GM18870 (cell line): ENCODE measurements at regions not wholly inside any gene's neighbourhood (a gene's known extent, or its start where the extent isn't known, plus 50 kb on each side); places are given as distances from the start of the nearest gene placed in this dataset.
"Not testable (repeated sequence)": the region's sequence is repeated elsewhere in the genome, so short reads cannot be mapped to it uniquely, and the experiment has no call there.

Experiments
- ATAC-seq: cut with Tn5 transposase; IDR thresholded peaks from one replicate; pipeline ENCODE4 v1.9.1; 2021; ENCODE audit warnings: moderate library complexity; ENCODE audit not compliant: unreplicated experiment

DNA sequence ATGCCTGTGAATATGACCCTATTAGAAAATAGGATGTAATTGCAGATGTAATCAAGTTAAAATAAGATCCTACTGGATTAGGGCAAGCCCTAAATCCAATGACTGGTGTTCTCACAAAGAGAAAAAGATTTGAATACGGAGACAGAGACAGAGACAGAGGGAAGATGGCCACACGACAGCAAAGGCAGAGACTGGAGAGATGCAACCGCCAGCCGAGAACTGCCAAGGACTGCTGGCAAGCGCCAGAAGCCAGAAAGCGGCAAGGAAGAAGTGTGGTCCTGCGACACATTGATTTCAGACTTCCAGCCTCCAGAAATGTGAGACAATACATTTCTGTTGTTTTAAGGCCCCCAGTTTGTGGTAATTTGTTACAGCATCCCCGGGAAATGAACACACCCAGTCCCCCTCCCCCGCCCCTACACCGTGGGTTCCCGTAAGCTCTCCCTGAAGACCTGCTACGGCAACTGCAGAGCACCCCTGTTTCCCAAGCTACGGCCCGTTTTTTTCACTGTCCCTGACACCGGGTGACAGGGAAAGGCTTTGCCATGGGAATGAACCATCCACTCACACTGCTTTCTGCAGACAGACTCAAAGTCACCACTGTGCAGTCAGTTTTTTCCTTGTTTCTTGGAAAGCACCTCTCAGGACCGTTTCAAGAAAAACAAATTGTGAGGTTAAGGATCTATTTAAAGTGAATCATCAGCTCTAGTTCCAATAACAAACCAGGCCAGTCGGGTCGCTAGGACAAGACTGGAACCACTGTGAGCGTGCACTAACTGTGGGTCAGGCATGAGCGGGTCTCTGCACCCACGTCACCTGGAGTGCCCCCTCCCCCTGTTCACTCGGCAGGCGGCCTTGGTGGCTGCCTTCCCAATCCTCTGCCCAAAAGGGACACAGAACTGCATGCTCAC, 199.2 kb upstream of the IRF2BP2 start:
- ATAC-seq, result peak; percentile 65

DNA sequence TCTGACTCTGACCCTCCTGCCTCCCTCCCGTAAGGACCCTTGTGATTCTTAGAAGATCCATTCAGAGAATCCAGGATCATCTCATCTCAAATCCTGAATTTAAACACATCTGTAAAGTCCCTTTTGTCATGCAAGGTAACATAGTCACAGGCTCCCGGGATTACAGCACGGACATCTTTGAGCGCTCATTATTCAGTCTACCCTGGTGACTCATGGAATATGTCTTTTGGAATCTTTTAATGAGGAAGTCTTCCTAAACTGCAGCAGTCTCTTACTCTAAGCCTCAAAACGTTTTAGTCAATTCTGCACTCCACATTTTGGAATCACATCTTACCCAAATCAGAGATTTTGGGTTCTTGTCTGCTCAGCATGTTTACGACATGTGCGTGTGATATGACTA, 198.5 kb upstream of the IRF2BP2 start:
- ATAC-seq, result not testable (repeated sequence)

DNA sequence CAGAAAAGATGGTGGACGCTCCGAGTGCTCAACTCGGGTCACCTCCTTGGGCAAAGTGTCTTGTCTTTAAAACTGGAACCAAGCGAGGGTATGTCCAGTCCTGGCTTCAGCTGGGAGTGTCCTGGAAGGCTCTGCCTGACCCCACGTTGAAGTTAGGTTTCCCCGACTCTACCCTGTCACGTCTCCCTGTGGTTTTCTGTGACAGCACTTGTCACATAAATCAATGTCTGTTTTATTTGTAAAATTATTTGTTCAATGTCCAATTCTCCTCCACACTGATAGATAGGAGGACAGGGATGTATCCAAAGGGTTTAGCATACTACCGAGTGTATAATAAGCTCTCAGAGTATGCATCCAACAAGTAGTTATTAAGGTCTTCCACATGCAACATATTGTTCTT, 197.7 kb upstream of the IRF2BP2 start:
- ATAC-seq, result not testable (repeated sequence)

DNA sequence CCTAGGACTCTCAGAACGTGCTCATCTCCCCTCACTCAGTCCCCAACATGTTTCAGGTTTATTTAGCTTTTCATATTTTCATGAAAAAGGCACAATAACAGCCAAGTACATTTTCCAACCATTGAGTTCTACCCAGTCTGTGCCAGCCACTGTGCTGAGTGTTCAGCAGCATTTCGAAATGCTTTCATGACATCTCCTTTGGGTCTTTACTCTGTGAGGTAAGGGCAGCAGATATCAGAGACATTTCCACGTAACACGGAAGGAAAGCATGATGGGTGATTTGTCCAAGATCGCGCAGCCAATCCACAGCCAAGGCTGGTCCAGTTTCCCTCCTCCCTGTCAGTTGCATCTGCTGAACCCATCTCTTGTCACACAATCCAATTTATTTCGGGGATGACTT, 192.6 kb upstream of the IRF2BP2 start:
- not testable (repeated sequence) for ATAC-seq

DNA sequence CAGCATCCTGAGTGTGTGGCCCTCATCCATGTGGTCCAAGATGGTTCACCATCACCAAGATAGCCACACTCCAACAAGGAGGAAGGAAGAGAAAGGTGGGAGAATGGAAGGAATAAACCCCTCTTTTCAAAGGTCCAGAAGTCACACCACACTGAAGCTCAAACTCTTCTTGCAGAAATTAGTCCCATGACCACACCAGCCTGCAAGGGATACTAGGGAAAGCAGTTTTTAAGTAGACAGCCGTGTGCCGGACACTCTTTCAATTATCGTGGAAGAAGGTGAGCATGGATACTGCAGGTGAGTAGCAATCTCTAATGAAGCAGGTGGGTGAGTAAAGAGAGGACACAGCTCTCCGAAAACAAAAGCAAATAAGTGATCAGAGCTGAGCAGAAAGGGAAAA, 191.7 kb upstream of the IRF2BP2 start:
- not testable (repeated sequence) for ATAC-seq

DNA sequence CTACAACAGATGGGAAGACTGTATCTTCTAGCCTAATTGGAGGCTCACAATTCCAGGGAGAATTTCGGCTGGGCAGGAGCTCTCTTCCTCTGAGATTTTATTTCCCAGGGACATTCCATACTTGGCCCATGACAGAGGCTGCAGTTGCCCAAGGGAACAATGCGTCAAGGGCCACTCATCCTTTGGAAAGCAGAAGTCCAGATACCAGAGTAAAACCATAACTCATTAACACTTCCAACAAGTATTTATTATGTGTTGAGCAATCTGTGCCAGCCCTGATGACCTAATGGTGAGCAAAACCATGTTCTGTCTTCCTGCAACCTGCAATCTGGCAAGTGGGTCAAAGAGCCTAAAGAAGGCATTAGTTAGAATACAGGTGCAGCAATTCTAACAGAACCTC, 191.2 kb upstream of the IRF2BP2 start:
- not testable (repeated sequence) for ATAC-seq

DNA sequence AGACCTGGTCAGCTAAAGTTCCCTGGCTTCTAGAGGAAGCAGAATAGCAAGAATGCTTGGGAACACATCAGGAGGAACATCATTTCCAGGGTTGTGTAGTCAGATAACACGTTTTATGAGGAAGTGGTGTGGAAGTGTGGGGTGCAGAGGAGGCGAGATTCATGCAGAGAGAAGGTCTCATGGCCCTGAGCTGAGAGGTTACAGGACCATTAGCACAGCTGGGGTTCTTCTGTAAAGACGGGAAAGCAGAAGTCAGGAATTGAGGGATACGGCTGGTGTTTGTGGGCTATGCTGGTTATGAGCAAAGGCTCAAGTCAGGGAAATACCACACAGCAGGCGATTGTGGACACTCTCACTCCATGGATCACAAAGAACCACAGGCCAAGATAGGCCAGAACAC, 190.6 kb upstream of the IRF2BP2 start:
- ATAC-seq, result not testable (repeated sequence)

DNA sequence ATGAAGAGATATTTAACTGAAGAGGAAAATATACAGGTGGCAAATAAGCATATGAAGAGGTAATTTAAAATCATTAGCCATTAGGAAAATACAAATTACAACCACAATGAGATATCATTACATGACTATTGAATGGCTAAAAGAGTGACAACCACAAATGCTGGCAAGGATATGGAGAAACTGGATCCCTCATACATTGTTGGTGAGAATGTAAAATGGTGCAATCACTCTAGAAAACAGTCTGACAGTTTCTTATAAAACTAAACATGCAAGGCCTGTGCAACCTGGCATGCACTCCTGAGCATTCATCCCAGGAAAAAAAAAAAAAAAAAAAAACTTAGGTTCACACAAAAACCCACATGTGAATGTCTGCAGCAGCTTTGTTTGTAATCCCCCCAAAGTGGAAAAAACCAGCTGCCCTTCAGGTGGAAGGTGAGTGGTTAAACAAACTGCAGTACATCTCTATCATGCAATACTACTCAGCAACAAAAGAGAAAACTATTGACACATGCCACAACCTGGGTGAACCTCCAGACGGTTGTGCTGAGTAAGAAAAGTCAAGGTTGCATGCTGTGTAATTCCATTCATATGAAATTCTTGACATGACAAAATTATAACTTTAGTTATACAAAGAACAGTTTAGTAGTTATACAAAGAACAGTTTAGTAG, 189.2 kb upstream of the IRF2BP2 start:
- ATAC-seq, result not testable (repeated sequence)

DNA sequence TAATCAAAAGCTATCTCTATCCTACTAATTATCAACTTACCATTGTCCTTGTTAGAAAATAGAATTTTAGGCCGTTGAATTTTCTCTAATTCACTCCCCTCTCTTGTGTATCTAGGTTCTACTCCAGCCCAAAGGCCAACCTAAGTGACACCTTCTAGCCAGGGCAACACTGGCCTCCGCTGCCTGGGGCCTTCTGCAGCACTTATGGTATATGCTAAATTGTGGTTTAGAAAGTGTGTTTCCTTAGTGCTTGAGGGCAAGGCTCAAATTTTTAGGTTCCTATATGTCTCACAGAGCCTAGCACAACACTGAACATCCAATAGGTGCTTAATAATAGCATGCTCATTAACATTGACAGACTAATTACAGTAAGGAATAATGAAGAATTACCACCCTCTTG, 187.2 kb upstream of the IRF2BP2 start:
- ATAC-seq, result not testable (repeated sequence)

DNA sequence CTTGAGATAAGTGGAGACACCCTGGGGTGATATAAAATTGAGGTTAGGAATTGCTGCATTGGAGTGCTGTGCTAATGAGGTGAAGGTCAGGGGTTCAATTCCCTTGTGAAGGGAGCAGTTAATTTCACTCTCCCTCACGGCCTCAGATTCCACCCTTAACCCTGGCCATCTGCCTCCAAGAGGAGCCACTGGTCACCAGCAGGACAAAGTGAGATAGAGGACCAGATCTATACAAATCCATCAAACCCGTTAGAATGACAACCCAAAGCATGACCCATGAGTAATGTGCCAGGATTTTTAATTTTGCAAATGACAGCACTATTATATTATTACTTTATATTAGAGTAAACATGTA, 186.4 kb upstream of the IRF2BP2 start:
- ATAC-seq, result not testable (repeated sequence)

DNA sequence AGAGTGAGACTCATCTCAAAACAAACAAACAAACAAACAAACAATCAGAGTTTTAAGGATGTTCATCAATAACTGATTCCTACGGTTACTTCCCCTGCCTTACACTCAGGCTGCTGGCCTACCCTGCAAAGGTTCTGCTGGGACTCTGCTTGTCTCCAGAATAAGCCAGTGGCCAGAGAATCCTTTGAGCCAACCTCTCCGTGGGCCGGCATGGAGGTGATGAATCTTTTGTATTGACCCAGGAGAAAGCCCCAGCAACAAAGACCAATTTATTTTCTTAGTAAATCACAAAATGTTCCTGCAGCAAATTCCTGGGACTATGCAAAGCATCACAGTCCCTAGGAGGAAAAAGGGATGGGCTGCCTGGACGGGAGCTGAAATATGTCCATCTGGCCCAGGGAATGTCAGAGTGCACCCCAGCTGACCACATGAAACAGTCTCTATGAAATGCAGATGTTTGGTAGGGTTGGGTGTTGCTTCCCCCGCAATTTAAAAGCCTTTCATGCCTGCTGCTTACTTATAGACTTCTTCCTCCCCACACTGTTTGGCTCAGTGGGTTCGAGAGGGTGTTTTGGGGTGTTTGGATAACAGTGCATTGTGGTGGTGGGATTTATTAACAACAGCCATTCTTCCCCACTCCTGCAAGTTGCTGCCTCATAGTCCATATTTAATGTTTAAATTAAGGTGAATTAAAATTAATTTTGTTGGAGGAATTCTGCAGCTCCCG, 185.9 kb upstream of the IRF2BP2 start:
- not testable (repeated sequence) for ATAC-seq

DNA sequence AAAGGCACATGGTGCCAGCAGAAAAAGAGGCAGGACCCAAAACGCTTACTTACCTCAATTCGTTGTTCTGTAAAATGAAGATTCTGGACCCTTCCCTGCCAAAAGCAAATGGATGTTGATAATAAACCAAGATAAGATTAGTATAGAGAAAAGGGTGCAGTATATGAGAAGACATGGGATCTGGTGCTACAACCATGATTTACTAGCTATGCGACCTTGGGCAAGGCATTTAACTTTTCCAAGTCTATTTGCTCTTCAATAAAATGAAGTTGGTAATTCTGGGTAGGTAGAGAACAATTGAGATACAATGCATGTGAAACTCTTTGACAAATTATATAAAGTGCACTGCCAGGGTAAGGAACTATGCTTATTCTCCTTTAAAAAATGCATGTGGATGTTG, 185.0 kb upstream of the IRF2BP2 start:
- ATAC-seq, result not testable (repeated sequence)

DNA sequence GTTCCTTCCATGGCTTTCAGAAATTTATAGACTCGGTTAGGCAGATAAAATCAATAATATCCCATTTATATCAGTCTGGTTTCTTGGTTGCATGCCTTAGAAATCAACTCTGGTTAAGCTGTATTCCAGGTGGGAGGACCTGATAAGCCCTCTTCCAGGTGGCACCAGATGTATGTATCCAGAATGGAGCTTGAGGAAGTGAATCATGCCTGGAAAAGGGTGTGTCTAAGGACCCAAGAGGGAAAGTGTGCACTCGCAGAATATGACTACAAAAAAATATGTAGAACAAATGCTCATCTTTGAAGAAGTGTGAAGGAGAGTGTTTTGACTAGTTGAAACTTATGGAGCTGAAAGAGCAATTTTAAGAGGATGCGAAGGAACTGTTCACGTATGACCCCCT, 184.5 kb upstream of the IRF2BP2 start:
- not testable (repeated sequence) for ATAC-seq

DNA sequence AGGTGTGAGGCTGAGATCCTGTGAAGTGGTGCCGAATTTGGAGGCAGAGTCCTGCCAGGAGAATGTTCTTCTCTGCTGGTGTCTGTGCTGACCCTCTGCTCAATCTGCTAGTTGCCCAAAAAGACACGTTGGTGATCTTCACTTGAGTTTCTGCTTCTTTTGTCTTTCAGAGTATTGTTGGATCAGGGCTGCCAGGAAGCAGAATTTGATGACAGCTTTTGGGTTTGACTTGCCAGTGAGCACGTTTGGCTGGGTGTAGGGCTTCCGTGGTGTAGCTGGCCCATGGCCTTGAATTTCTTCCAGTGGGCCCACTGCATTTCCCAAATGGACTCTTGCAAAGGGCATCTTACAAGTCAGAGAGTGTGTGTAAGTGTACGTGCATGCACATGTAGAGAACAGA, 183.9 kb upstream of the IRF2BP2 start:
- not testable (repeated sequence) for ATAC-seq

DNA sequence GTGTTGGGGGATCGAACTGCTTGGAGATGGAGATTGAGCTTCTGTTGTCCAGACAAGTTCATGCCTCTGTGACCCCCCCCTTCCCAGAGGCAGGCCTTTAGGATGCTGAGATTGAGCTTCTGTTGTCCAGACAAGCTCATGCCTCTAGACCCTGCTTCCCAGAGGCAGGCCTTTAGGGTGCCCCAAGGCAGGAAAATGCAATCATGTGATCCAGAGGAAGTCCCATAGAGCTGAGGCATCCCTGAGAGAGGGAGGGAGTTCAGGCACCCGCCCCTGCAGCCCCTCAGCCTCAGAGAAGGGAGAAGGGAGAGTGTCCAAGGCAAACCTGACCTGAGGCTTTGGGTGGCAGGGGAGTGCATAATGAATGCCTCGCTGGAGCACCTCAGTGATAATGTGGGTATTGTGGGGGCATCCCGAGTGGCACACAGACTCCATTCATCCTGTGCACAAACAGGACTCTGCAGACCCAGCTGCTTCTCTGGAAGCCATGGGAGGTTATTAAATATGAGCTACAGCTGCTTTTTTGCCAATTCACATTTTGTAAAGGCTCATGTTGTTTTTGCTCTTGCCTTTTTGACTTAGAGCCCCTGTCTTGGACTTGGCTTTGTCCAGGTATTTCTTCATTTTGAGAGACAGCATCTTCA, 182.4 kb upstream of the IRF2BP2 start:
- not testable (repeated sequence) for ATAC-seq

DNA sequence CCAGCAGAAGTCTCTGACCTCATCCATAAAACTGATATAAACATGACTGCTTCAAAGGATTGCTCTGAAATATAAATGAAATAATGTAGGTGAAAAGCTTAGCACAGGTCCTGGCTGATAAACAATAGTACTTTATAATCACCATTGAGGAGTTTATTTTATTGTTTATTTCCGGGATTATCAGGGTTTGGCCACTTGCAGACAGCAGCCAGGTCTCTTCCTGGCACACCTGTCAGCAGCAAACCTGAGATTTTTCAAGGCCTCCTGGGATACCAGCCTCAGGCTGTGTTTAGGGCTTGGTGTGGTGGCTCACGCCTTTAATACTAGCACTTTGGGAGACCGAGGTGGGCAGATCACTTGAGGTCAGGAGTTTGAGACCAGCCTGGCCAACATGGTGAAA, 181.6 kb upstream of the IRF2BP2 start:
- ATAC-seq, result not testable (repeated sequence)

DNA sequence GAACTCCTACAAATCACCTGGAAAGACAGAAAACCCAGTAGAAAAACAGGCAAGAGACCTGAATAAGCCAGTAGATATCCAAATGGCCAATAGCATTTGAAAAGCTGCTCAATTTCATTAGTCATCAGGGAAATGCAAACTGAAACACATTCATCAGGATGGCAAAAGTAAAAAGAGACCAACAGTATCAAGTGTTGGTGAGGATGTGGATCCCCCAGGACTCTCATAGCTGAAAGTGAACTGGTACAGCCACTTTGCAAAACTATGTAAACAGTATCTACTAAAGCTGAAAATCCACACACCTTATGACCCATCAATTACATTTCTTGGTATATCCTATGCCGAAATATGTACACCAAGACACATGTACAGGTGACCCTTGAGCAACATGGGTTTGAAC, 180.4 kb upstream of the IRF2BP2 start:
- ATAC-seq, result not testable (repeated sequence)

DNA sequence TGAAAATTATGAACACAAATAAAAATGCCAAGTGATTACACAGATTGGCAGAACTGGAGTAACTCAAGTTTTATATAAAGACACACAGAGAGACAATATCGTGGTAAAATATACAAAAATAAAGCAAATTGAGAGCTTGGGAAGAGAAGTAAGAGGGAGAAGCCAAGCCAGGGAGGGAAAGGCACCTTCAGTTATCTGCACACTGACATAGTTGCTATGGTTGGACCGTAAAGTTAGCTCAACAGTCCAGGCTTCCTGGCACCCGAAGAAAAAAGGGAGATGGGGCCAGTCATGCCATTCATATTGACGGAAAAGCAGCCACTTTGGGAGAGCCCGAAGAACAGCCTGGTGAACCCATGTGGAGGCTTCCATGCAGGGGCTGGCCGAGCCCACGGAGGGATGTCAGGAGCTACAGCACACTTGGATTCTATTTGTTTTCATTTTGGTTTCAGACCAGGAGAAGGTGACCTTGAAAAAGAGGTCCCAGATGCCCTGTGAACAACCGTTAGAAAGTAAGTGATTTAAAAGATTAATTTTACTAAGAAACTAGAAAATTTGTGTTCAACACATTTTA, 177.1 kb upstream of the IRF2BP2 start:
- not testable (repeated sequence) for ATAC-seq

DNA sequence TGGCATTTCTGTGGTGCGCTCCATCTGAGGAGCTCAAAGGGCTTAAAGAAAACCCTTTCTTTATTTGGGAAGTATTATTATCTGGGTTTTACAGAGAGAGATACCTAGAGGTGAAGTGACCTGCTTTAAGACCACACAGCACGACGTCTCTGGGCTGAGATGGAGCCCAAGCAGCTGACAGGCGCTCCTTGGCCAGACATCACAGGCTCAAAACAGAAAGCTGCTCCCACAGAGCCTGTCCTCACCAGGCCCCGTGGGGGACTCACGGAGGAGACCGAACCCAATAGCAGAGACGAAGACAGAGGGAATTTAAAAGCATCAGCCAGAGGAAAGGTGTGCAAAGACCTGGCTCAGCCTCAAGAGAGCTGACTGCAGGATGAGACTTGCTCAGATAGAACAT, 175.9 kb upstream of the IRF2BP2 start:
- ATAC-seq, result not testable (repeated sequence)

DNA sequence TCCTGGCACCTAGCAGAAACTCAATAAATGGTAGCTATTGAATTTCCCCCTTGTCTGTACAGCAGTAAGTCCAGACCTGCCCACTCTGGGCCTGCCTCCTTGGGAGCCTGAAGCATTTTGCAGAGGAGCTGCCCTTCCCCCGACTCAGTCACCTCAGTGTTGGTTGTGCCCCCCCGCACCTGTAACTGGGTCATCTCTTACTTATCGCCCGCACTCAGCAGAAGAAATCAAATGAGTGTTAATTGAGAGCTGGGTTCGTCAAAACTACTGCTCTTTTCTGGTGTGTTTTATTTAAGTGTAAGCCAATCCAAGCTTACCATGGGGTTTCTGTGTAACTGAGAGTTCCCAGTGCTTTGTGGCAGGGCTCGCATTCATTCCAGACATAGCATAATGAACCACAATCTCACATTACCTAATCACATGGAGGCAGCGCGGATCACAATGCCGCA, 175.5 kb upstream of the IRF2BP2 start:
- ATAC-seq, result not testable (repeated sequence)

DNA sequence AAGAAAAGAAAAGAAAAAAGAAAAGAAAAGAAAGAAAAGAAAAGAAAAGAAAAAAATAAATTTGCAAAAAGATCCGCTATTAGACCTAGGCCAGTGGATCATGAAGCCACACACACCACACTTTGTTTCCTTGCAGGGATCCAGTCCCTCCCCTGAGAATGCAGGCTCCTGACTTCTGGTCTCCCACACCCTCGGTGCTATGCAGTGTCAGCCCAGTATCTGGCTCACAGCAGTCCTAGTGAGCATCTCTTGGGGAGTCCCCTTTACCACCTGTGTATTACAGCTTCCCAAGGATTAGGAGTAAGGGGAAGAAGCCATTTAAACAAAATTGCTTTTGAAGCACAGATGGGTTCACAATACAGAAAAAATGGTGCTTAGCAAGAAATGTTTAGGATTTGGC, 174.1 kb upstream of the IRF2BP2 start:
- not testable (repeated sequence) for ATAC-seq
